ENCODE measurements at regions not wholly inside any gene's neighbourhood (a gene's known extent, or its start where the extent isn't known, plus 50 kb on each side); places are given as distances from the start of the nearest gene placed in this dataset.
"Not testable (repeated sequence)": the region's sequence is repeated elsewhere in the genome, so short reads cannot be mapped to it uniquely, and the experiment has no call there.

- no peak for DNase-seq
Measured at GRCh38 chr6:147933224-147933623, 409.4 kb upstream of the SASH1 start.

GRCh38 chr6:147935656-147936055, 407.0 kb upstream of the SASH1 start:
- no peak for DNase-seq

GRCh38 chr6:147936703-147937470, 405.8 kb upstream of the SASH1 start:
- DNase-seq: no peak

- no peak for DNase-seq
Measured at GRCh38 chr6:147941143-147941542, 401.5 kb upstream of the SASH1 start.

GRCh38 chr6:147942363-147942762, 400.3 kb upstream of the SASH1 start:
- DNase-seq: no peak

GRCh38 chr6:147944122-147944521, 398.5 kb upstream of the SASH1 start:
- no peak for DNase-seq

GRCh38 chr6:147947521-147947920, 395.1 kb upstream of the SASH1 start:
- DNase-seq: no peak

GRCh38 chr6:147949981-147950622, 392.5 kb upstream of the SASH1 start:
- no peak for DNase-seq

- DNase-seq: no peak
Measured at GRCh38 chr6:147950623-147950987, 392.0 kb upstream of the SASH1 start.

- DNase-seq: no peak
Measured at GRCh38 chr6:147951726-147952125, 390.9 kb upstream of the SASH1 start.

GRCh38 chr6:147954938-147955337, 387.7 kb upstream of the SASH1 start:
- no peak for DNase-seq

GRCh38 chr6:147958683-147959082, 384.0 kb upstream of the SASH1 start:
- no peak for DNase-seq

GRCh38 chr6:147961481-147962141, 381.0 kb upstream of the SASH1 start:
- DNase-seq: no peak

- not testable (repeated sequence) for DNase-seq
Measured at GRCh38 chr6:147965448-147965847, 377.2 kb upstream of the SASH1 start.

- no peak for DNase-seq
Measured at GRCh38 chr6:147970970-147971369, 371.7 kb upstream of the SASH1 start.

GRCh38 chr6:147972448-147972847, 370.2 kb upstream of the SASH1 start:
- DNase-seq: no peak

- no peak for DNase-seq
Measured at GRCh38 chr6:147973806-147974205, 368.8 kb upstream of the SASH1 start.

- no peak for DNase-seq
Measured at GRCh38 chr6:147974376-147974775, 368.3 kb upstream of the SASH1 start.

GRCh38 chr6:147977851-147978465, 364.7 kb upstream of the SASH1 start:
- DNase-seq: no peak

- DNase-seq: no peak
Measured at GRCh38 chr6:147979966-147980365, 362.7 kb upstream of the SASH1 start.

- no peak for DNase-seq
Measured at GRCh38 chr6:147983581-147984366, 358.9 kb upstream of the SASH1 start.

- DNase-seq: no peak
Measured at GRCh38 chr6:147986846-147987245, 355.8 kb upstream of the SASH1 start.

- DNase-seq: no peak
Measured at GRCh38 chr6:147990159-147990558, 352.5 kb upstream of the SASH1 start.
